IMR-90 (cell line): ENCODE measurements at regions not wholly inside any gene's neighbourhood (a gene's known extent, or its start where the extent isn't known, plus 50 kb on each side); places are given as distances from the start of the nearest gene placed in this dataset.

ENCODE experiments used
- ATAC-seq: fragments of 200-7000 bp; cut with Tn5 transposase; 2 replicates; pipeline ENCODE4 v1.9.1; 2020; ENCODE audit warnings: low read depth, mild to moderate bottlenecking, moderate library complexity
- BruUV-seq: library from RNA; stranded (reverse); fragments of 400-500 nt; replicated peaks from 2 replicates; lab custom pipeline; 2021; lab: Mats Ljungman, UMichigan
- CTCF ChIA-PET: fragments of 300-600 bp; formaldehyde crosslinking; extraction: SDS; loops from one replicate; lab custom pipeline; 2021; ENCODE audit warnings: antibody characterized with exemption; lab: Yijun Ruan, JAX
- POLR2A ChIA-PET: fragments of 300-600 bp; sonication (Branson Sonifier 250); formaldehyde crosslinking; loops from one replicate; lab custom pipeline; 2022; ENCODE audit warnings: antibody characterized with exemption; ENCODE audit not compliant: unreplicated experiment; lab: Charles Lee
- DNase-seq: peaks from one replicate; pipeline ENCODE4 v3.0.0; 2013
- H2AFZ ChIP-seq: replicated peaks from 2 replicates; pipeline ENCODE3; 2013; ENCODE audit warnings: low read length, mild to moderate bottlenecking; ENCODE audit not compliant: poor library complexity
- H2AK5ac ChIP-seq: 2 replicates; pipeline ENCODE4 v1.6.1; 2013; ENCODE audit warnings: low read depth, low read length, inconsistent platforms
- H2AK9ac ChIP-seq: replicated peaks from 2 replicates; pipeline ENCODE3; 2013; ENCODE audit warnings: mild to moderate bottlenecking, low read depth, low read length, moderate library complexity; ENCODE audit not compliant: poor library complexity
- H2BK120ac ChIP-seq: 2 replicates; pipeline ENCODE4 v1.6.1; 2013; ENCODE audit warnings: low read depth, low read length, inconsistent platforms
- H2BK15ac ChIP-seq: 3 replicates; pipeline ENCODE4 v1.6.1; 2013; ENCODE audit warnings: low read depth, low read length, inconsistent platforms
- H2BK20ac ChIP-seq: 2 replicates; pipeline ENCODE4 v1.6.1; 2013; ENCODE audit warnings: low read depth, mild to moderate bottlenecking, inconsistent platforms, low read length, moderate library complexity
- H2BK5ac ChIP-seq: 2 replicates; pipeline ENCODE4 v1.6.1; 2013; ENCODE audit warnings: mild to moderate bottlenecking, low read depth, low read length, inconsistent platforms; ENCODE audit not compliant: poor library complexity, severe bottlenecking
- H3K14ac ChIP-seq: replicated peaks from 2 replicates; pipeline ENCODE4 v1.6.1; 2013; ENCODE audit warnings: low read depth, low read length, inconsistent platforms
- H3K18ac ChIP-seq: 2 replicates; pipeline ENCODE4 v1.6.1; 2013; ENCODE audit warnings: low read depth, low read length, control low read depth
- H3K23ac ChIP-seq: 2 replicates; pipeline ENCODE4 v1.6.1; 2013; ENCODE audit warnings: low read depth, low read length, inconsistent platforms
- H3K27ac ChIP-seq: 2 replicates; pipeline ENCODE4 v1.5.1; 2013; ENCODE audit warnings: mild to moderate bottlenecking, control low read depth, low read length; ENCODE audit not compliant: insufficient read depth
- H3K27me3 ChIP-seq: 2 replicates; pipeline ENCODE4 v1.6.1; 2013; ENCODE audit warnings: low read length; ENCODE audit not compliant: control insufficient read depth, insufficient read depth
- H3K36me3 ChIP-seq: 2 replicates; pipeline ENCODE4 v1.6.1; 2013; ENCODE audit warnings: low read length, mixed read lengths; ENCODE audit not compliant: control insufficient read depth, insufficient read depth
- H3K4ac ChIP-seq: 2 replicates; pipeline ENCODE4 v1.6.1; 2013; ENCODE audit warnings: low read depth, low read length, inconsistent platforms
- H3K4me1 ChIP-seq: 2 replicates; pipeline ENCODE4 v1.6.1; 2013; ENCODE audit warnings: low read length, mixed read lengths; ENCODE audit not compliant: control insufficient read depth, insufficient read depth
- H3K4me2 ChIP-seq: 2 replicates; pipeline ENCODE4 v1.6.1; 2013; ENCODE audit warnings: low read depth, mild to moderate bottlenecking, control low read depth, low read length, moderate library complexity
- H3K4me3 ChIP-seq: 2 replicates; pipeline ENCODE4 v1.5.1; 2013; ENCODE audit warnings: low read depth, mild to moderate bottlenecking, control low read depth, low read length, moderate library complexity; ENCODE audit not compliant: insufficient read depth
- H3K56ac ChIP-seq: 2 replicates; pipeline ENCODE4 v1.6.1; 2013; ENCODE audit warnings: low read length, inconsistent platforms; ENCODE audit not compliant: insufficient read depth; ENCODE audit errors: extremely low read depth
- H3K79me1 ChIP-seq, 2 experiments: 2 replicates each; pipeline ENCODE4 v1.6.1; 2013; ENCODE audit warnings: low read length in 2 of 2, inconsistent platforms in 1 of 2, low read depth in 1 of 2
- H3K9ac ChIP-seq: 2 replicates; pipeline ENCODE4 v1.6.1; 2013; ENCODE audit warnings: low read depth, low read length, control low read depth
- H3K9me1 ChIP-seq: 2 replicates; pipeline ENCODE4 v1.6.1; 2013; ENCODE audit warnings: low read length, inconsistent platforms; ENCODE audit not compliant: insufficient read depth
- H3K9me3 ChIP-seq: 2 replicates; pipeline ENCODE4 v1.6.1; 2013; ENCODE audit warnings: low read length; ENCODE audit not compliant: control insufficient read depth, insufficient read depth
- H4K20me1 ChIP-seq: 2 replicates; pipeline ENCODE4 v1.6.1; 2013; ENCODE audit warnings: low read length, inconsistent platforms; ENCODE audit not compliant: insufficient read depth
- H4K5ac ChIP-seq: 2 replicates; pipeline ENCODE4 v1.6.1; 2013; ENCODE audit warnings: mild to moderate bottlenecking, low read depth, low read length, control low read depth
- H4K8ac ChIP-seq, 2 experiments: 2 replicates each; pipeline ENCODE4 v1.6.1; 2013; ENCODE audit warnings: low read depth in 2 of 2, low read length in 2 of 2, control low read depth in 1 of 2, inconsistent platforms in 1 of 2
- H4K91ac ChIP-seq: 2 replicates; pipeline ENCODE4 v1.6.1; 2013; ENCODE audit warnings: low read depth, low read length, inconsistent platforms; ENCODE audit not compliant: insufficient read depth
- FOS ChIP-seq: fragments of 150-350 bp; IDR thresholded peaks from 2 replicates; pipeline ENCODE4 v1.6.1; 2016; ENCODE audit warnings: low read depth, low read length
- MAFK ChIP-seq: IDR thresholded peaks from 2 replicates; pipeline ENCODE4 v1.6.1; 2012; ENCODE audit warnings: low read depth, low read length, improper control_type of control experiment
- NFE2L2 ChIP-seq: fragments of 150-350 bp; IDR thresholded peaks from 2 replicates; pipeline ENCODE4 v1.6.1; 2016; ENCODE audit warnings: low read depth, mild to moderate bottlenecking, low read length
- WGBS, 2 experiments: methylation state at CpG; one replicate each; pipeline versions ENCODE4 v1.1.5 to v1.1.7; 2013; ENCODE audit warnings: missing lambda C conversion rate in 2 of 2; ENCODE audit not compliant: insufficient read length in 1 of 2; ENCODE audit errors: extremely low coverage in 2 of 2; 5-methylcytosine and 5-hydroxymethylcytosine counted together
- dilution Hi-C: fragments of 300-500 bp; cut with HindIII; formaldehyde crosslinking; loops from one replicate; pipeline ENCODE4 v1.14.3; 2018; ENCODE audit warnings: low sequenced_read_pairs; ENCODE audit not compliant: unreplicated experiment
- in situ Hi-C: fragments of 300-500 bp; cut with MboI; formaldehyde crosslinking; loops from 3 replicates; pipeline ENCODE4 v1.14.3; 2019; ENCODE audit warnings: low sequenced_read_pairs, inconsistent platforms, mixed read lengths
- intact Hi-C: fragments of 100-400 bp; cut with micrococcal nuclease; formaldehyde crosslinking; loops from 2 replicates; pipeline ENCODE4 v1.10.0; 2022

DNA sequence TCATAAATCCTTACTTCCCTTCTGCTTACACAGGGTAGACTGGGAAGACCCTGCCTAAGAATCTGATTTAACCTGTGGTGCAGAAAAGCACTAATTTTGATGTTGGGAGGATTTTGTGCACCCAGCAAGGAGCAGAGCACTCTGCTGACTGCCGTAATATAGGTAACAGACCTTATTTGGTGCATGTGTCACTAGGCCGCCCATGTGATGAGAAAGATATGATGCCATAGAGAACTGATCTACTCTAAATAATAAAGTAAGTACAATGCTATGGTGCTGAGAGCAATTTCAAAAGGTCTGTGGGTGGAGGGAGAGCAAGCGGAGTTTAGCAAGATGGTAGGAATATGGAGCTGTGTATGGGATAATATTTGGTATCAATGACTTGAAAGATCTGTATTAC, 1663.6 kb upstream of the SEL1L start:
- Histone ChIP-seq H4K8ac (no peak overlapping the region), H2BK15ac (no peak overlapping the region), H3K79me1 (no peaks in the 10 kb centered on the region), H4K91ac (no peak overlapping the region), H2AFZ (no peak overlapping the region), H3K36me3 (no peaks in the 10 kb centered on the region), H2BK20ac (no peak overlapping the region), H3K27ac (no peak overlapping the region), H3K56ac (no peak overlapping the region), H2AK5ac (no peak overlapping the region), H4K5ac (no peak overlapping the region), H2BK5ac (no peak overlapping the region), H3K18ac (no peak overlapping the region), H3K4me3 (no peak overlapping the region), H3K23ac (no peak overlapping the region), H3K4me2 (no peak overlapping the region), H3K9ac (no peak overlapping the region), H3K4me1 (no peaks in the 10 kb centered on the region), H3K9me1 (no peaks in the 10 kb centered on the region), H2BK120ac (no peak overlapping the region), H3K27me3 (no peaks in the 10 kb centered on the region), H2AK9ac (no peak overlapping the region), H3K9me3 (no peaks in the 10 kb centered on the region), H3K4ac (no peak overlapping the region), H3K14ac (no peak overlapping the region), H4K20me1 (no peaks in the 10 kb centered on the region)
- no CpG with 5 or more reads among the region's 3 CpGs for WGBS, 2 experiments
- intact Hi-C loops (no loop called here), in situ Hi-C loops (no loop called here), dilution Hi-C loops (no loop called here)
- DNase-seq (no peak), ATAC-seq (no peak)
- BruUV-seq: no TSS peak
- ChIA-PET POLR2A (no interaction called here), CTCF (no interaction called here)
- no peak for TF ChIP-seq FOS
- no peak for TF ChIP-seq NFE2L2
- no peak for TF ChIP-seq MAFK
